ENCODE measurements at regions not wholly inside any gene's neighbourhood (a gene's known extent, or its start where the extent isn't known, plus 50 kb on each side); places are given as distances from the start of the nearest gene placed in this dataset.
"Not testable (repeated sequence)": the region's sequence is repeated elsewhere in the genome, so short reads cannot be mapped to it uniquely, and the experiment has no call there.

GRCh38 chr16:86277859-86278258, 232.5 kb upstream of the FOXF1 start:
- not testable (repeated sequence) for DNase-seq

DNA sequence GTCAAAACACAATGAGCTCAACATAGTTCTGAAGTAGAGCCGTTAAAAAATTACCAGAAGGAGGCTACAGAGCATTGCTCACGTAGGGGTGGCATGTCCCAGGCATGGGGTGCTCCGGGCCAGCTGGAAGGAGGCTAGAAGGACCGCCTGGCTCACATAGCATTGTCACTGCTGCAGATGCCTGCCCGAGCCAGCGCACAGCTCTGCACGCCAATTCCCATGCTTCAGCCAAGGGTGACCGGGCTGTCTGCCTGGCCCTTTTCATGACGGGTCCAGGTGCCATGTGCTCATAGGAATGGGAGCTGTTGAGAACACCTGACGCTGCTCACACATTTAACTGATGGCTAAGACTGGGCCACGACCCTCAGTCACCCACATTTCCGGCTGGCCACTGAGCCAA, 228.9 kb upstream of the FOXF1 start:
- DNase-seq = no peak

- DNase-seq = no peak
Observed at GRCh38 chr16:86283944-86284343, 226.4 kb upstream of the FOXF1 start.

GRCh38 chr16:86285421-86285820, 224.9 kb upstream of the FOXF1 start:
- DNase-seq = no peak

GRCh38 chr16:86285938-86286921, 224.1 kb upstream of the FOXF1 start:
- no peak for DNase-seq

- DNase-seq = no peak
Observed at GRCh38 chr16:86286991-86287663, 223.2 kb upstream of the FOXF1 start.

DNA sequence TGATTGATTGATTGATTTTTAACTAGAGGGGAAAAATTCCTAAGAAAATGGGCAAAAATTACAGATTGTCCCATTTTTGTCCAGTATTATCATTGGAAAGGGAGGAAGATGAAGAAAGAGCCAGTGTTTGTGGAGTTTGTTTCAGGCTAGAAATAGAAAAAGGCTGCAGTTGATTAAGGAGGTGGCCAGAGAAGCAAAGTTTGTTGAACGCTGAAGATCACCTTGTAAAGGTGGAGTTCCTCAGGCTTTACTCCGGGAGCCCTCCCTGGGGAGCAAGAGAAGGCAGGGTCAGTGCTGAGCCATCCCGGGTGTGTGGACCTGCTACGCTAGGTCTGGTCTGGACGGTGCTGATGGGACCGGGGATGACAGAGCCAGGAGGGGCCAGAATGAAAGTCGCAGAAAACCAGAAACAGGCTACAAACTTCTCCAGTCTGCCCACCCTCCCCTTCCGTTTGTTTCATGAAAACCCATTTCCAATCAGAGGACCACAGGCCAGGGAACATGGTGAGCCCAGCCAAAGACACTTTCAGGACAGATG, 222.6 kb upstream of the FOXF1 start:
- DNase-seq = no peak

DNA sequence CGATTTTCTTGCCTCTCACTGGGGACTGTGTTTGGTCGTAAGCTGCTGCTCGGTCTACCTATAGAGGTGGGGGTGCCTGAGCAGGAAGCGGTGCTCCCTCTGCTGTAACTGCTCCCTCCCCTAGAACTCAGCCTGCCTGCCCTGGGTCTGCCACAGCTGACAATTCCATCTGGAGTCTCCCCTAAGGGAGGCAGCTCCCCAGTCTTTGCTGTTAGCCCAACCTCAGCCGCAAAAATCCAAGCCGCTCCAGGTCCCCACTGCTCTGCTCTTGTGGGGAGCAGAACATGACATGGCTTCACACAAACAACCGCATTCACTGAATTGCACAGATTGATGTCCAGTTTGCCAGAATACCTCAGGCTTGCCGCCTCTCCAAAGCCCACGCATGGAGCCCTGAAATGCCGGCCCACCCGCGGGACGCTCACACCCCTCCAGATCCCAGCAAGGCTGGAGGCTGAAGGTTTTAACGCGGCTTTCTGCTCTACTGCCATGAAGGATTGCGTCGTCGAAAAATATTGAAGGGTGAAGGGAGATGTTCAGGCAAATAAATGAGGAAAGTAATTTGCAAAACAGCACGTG, 221.5 kb upstream of the FOXF1 start:
- DNase-seq = no peak

DNA sequence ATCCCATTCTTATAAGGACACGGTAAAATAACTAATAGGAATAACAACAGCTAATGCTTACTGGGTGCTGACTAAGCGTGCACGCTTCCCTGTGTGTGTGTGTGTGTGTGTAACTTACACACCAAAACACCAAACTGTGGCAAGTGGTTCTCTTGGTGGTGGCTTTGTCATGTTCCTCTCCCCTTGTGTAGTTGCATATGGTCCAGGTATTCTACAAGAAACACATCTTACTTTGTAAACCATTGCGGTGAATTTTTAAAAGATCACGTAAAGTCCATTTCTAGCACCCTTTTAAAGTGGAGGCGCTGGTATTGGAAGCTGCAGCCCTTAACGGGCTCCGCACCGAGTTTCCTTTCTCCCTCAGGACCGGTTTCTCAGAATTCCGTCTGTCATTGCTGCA, 221.0 kb upstream of the FOXF1 start:
- DNase-seq = no peak

DNA sequence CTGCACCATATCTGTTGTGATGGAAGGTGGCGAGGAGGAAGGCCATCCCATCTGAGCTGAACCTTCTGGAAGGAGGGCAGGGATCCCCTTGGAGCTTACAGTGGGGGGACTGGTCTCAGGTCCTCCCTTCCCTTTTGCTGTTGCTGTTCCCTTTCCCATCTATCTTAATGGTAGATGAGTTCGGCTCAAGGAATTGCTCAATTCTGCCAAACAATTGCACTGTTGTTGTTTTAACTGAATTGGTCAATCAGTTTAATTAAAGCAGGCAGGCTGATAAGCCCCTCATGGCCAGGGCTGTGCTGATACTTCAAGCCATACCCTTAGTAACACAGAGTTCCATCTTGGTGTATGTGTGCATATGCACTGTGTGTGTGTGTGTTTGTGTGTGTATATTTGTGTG, 220.4 kb upstream of the FOXF1 start:
- DNase-seq = no peak

GRCh38 chr16:86291491-86291890, 218.8 kb upstream of the FOXF1 start:
- DNase-seq = no peak

GRCh38 chr16:86292171-86292775, 218.1 kb upstream of the FOXF1 start:
- DNase-seq = no peak

DNA sequence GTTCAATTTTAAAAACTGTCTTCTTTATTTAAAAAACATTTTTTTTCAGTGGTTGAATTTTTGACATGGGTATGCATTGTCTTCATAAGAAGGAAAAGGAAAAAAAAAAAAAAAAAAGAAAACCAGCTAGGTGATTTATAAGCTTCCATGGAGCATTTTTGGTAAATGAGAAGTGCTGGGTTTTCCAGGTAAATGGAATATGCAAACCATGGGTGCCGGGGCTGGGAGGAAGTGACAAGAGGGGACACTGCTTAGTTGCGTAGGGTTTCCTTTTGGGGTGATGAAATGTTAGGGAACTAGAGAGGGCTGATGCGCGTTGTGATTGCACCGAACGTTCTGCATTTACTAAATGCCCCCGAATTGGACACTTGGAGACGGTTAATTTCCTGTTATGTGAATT, 217.4 kb upstream of the FOXF1 start:
- no peak for DNase-seq

- DNase-seq = no peak
Observed at GRCh38 chr16:86293906-86294305, 216.4 kb upstream of the FOXF1 start.

- no peak for DNase-seq
Observed at GRCh38 chr16:86294535-86295196, 215.7 kb upstream of the FOXF1 start.

GRCh38 chr16:86296256-86296655, 214.1 kb upstream of the FOXF1 start:
- DNase-seq = no peak

GRCh38 chr16:86297391-86297790, 212.9 kb upstream of the FOXF1 start:
- no peak for DNase-seq

DNA sequence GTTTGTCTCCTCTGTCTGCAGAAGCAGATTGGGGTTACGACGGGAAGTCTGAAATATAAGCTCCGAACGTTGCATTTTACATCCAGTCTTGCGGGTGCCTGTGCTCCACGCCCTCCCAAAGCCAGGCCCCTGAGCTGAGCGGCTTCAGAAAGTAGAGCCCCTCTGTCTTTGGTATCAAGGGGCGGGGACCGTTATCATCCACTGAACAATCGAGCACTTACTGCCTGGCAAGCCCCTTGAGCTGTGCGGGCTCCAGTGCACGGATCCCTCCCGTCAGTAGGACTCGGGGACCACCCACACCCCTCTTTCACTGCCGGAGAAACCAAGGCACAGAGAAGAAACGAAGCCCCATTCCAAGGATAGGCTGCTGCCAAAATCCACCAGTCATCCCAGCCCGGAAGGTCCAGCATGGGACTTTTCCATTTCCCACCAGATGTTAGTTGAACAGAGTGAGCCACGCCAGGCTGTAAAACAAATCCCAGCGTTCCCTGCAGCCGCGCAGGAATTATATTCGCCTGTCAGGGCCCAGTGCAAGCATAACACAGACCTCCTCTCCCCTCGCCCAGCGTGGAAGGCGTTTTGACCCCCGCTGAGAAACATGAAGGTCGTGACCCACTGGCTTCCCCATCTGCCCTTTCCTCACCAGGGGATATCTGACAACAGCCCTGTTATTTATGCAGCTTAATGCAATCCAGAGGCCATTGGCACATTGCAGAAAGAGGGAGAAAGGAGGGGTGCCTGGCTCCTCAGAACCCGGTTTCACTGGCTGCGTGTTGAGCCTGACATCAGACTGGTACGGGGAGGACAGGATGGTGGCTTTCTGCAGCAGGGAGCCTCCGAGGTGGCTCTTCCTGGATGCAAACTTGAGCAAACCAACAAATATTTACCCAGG, 212.2 kb upstream of the FOXF1 start:
- DNase-seq = no peak

GRCh38 chr16:86298758-86299134, 211.6 kb upstream of the FOXF1 start:
- DNase-seq = no peak

- DNase-seq = no peak
Observed at GRCh38 chr16:86299882-86300610, 210.3 kb upstream of the FOXF1 start.

Data from occipital lobe (tissue), 1 donor.